Middle frontal gyrus (tissue), 1 donor: ENCODE measurements at regions not wholly inside any gene's neighbourhood (a gene's known extent, or its start where the extent isn't known, plus 50 kb on each side); places are given as distances from the start of the nearest gene placed in this dataset.
A peak's percentile ranks its signal among the peaks of the same experiment; 100 is the strongest.
"Not testable (repeated sequence)": the region's sequence is repeated elsewhere in the genome, so short reads cannot be mapped to it uniquely, and the experiment has no call there.

Source experiments
- DNase-seq: peaks from one replicate; pipeline ENCODE4 v3.0.0-alpha.2; 2015; ENCODE audit warnings: low spot score; ENCODE audit errors: extremely low spot score

- DNase-seq: no peak
Measured at GRCh38 chr5:91477408-91477807, 94.3 kb upstream of the ARRDC3 start.

GRCh38 chr5:91474201-91474600, 91.1 kb upstream of the ARRDC3 start:
- DNase-seq: no peak

- DNase-seq: no peak
Measured at GRCh38 chr5:91472631-91473030, 89.5 kb upstream of the ARRDC3 start.

GRCh38 chr5:91469517-91470165, 86.5 kb upstream of the ARRDC3 start:
- peak; percentile 18 for DNase-seq

- peak; percentile 4 for DNase-seq
Measured at GRCh38 chr5:91468651-91469422, 85.7 kb upstream of the ARRDC3 start.

GRCh38 chr5:91464886-91465646, 81.9 kb upstream of the ARRDC3 start:
- DNase-seq: no peak

GRCh38 chr5:91457681-91458058, 74.6 kb upstream of the ARRDC3 start:
- DNase-seq: no peak

GRCh38 chr5:91456928-91457680, 74.0 kb upstream of the ARRDC3 start:
- no peak for DNase-seq

- no peak for DNase-seq
Measured at GRCh38 chr5:91449083-91449482, 66.0 kb upstream of the ARRDC3 start.

- DNase-seq: not testable (repeated sequence)
Measured at GRCh38 chr5:91448079-91448478, 65.0 kb upstream of the ARRDC3 start.

- DNase-seq: not testable (repeated sequence)
Measured at GRCh38 chr5:91446880-91447279, 63.8 kb upstream of the ARRDC3 start.

GRCh38 chr5:91443761-91444467, 60.8 kb upstream of the ARRDC3 start:
- no peak for DNase-seq

- DNase-seq: no peak
Measured at GRCh38 chr5:91443023-91443422, 59.9 kb upstream of the ARRDC3 start.

- DNase-seq: no peak
Measured at GRCh38 chr5:91441082-91441481, 58.0 kb upstream of the ARRDC3 start.

- no peak for DNase-seq
Measured at GRCh38 chr5:91438871-91439270, 55.8 kb upstream of the ARRDC3 start.

- DNase-seq: no peak
Measured at GRCh38 chr5:91436241-91436640, 53.1 kb upstream of the ARRDC3 start.

- DNase-seq: peak; percentile 61
Measured at GRCh38 chr5:91434348-91434747, 51.2 kb upstream of the ARRDC3 start.

- DNase-seq: no peak
Measured at GRCh38 chr5:91433861-91434260, 50.7 kb upstream of the ARRDC3 start.
